ENCODE measurements at regions not wholly inside any gene's neighbourhood (a gene's known extent, or its start where the extent isn't known, plus 50 kb on each side); places are given as distances from the start of the nearest gene placed in this dataset.
A peak's percentile ranks its signal among the peaks of the same experiment; 100 is the strongest.

GRCh38 chrX:34576864-34577263 lies 80.2 kb downstream of the TMEM47 start:
- no peak overlapping the region for H3K4me3 ChIP-seq
- no peak for DNase-seq (ENCODE audit: low spot score)
- H3K27me3 Mint-ChIP-seq (ENCODE audit: insufficient read depth, low read depth, poor library complexity): peaks cover 3% of the 10 kb centered on the region
- H3K27ac ChIP-seq (ENCODE audit: low read depth): no peak overlapping the region
- H3K27ac Mint-ChIP-seq: peak overlapping the region; percentile 66; the same call in 1 of the 2 replicates
- H3K36me3 ChIP-seq (ENCODE audit: insufficient read depth): no peaks in the 10 kb centered on the region
- peaks cover 2% of the 10 kb centered on the region; the same call in 1 of the 3 replicates for H3K36me3 Mint-ChIP-seq (ENCODE audit: low read depth)
- H2AFZ ChIP-seq: no peak overlapping the region
- no peak overlapping the region for H3K4me2 ChIP-seq
- H3K4me1 Mint-ChIP-seq: peaks cover 29% of the 10 kb centered on the region
- no peaks in the 10 kb centered on the region for H3K9me2 ChIP-seq (ENCODE audit: insufficient read depth)
- H4K20me1 ChIP-seq (replicated peaks; ENCODE audit: insufficient read depth): no peaks in the 10 kb centered on the region
- H3K79me2 ChIP-seq (replicated peaks; ENCODE audit: insufficient read depth): no peaks in the 10 kb centered on the region
- no peak for ATAC-seq
- H3K9me3 Mint-ChIP-seq: no peaks in the 10 kb centered on the region; the same call in 2 of the 3 replicates
- TF ChIP-seq NANOG (IDR thresholded peaks at IDR 0.05; ENCODE audit: borderline replicate concordance) (no peak), JUNB (IDR thresholded peaks at IDR 0.05; ENCODE audit: unreplicated experiment) (no peak), ZNF462 (CRISPR knock-in tag; IDR thresholded peaks at IDR 0.05) (no peak), STAT1 (IDR thresholded peaks at IDR 0.05; ENCODE audit: unreplicated experiment) (no peak), REST (IDR thresholded peaks at IDR 0.05; ENCODE audit: unreplicated experiment) (no peak), ETS1 (IDR thresholded peaks at IDR 0.05) (no peak), CTCF (conservative IDR thresholded peaks at IDR 0.05; ENCODE audit: low read depth in 2 of 2) (no peak), ZNF331 (CRISPR knock-in tag; IDR thresholded peaks at IDR 0.05; ENCODE audit: low read depth) (no peak), EZH2 (IDR thresholded peaks at IDR 0.05; ENCODE audit: low read depth, unreplicated experiment) (no peak), EZH2phosphoT487 (IDR thresholded peaks at IDR 0.05; ENCODE audit: unreplicated experiment) (no peak), ZNF114 (CRISPR knock-in tag; IDR thresholded peaks at IDR 0.05) (no peak)
- no peaks in the 10 kb centered on the region for H3F3A ChIP-seq (replicated peaks; ENCODE audit: low read depth)
- H3K27me3 ChIP-seq (ENCODE audit: insufficient read depth): no peaks in the 10 kb centered on the region
- peaks cover 41% of the 10 kb centered on the region for H3K4me1 ChIP-seq (ENCODE audit: insufficient read depth)
- H3K4me3 Mint-ChIP-seq: no peak overlapping the region

All from GM23338 (cell line).